Activated CD8-positive, alpha-beta memory T cell treated with anti-CD3 and anti-CD28 coated beads for 48 hours (primary cell): ENCODE measurements at regions not wholly inside any gene's neighbourhood (a gene's known extent, or its start where the extent isn't known, plus 50 kb on each side); places are given as distances from the start of the nearest gene placed in this dataset.

ENCODE experiments used
- DNase-seq, 3 experiments: peaks; one replicate each; pipeline ENCODE4 v3.0.0-alpha.2; 2020; ENCODE audit warnings: low read depth in 2 of 3, low spot score in 2 of 3

DNA sequence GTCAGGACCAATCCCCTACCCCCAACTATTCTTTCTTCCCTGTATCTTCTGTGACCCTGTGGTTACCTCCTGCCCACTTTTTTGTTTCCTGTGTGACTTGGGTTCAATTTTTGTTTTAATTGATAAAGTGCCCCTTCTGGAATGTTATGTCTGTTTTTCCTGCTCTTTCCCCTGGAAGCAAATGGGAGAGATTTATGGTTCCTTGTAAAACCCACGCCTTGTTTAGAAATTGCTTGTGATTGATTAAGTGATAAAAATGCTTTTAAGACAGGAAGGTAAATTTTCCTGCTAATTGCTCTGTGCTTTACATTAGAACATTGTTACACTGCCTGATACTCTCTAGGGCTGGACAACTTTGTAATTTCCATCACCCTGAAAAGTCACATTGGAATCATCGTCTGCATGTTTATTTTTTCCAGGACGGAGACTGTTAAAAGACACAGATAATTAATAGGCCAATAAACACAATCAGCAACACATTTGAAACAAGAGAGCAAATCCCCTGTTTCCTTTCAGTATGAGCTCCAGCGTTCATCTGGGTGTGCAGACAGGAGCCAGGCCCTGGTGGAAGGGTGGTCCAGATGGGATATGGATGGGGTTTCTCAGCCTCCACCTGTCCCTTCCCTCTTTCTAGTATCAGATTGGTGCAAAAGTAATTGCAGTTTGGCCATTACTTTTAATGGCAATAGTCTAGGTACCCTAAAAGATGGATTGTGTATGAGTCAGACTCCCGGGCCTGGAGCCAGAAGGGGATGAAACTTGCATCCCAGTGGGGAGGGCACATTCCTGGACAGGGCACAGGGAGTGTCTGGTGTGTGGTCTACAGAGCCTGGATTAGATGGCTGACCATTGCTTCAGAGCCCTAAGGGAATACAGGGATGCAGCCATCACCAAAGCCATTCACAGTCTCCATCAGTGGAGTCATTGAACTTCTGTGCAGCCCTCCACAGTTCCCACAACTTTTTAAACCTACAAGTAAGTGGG, 58.1 kb upstream of the AGBL1 start:
- DNase-seq: no peak

DNA sequence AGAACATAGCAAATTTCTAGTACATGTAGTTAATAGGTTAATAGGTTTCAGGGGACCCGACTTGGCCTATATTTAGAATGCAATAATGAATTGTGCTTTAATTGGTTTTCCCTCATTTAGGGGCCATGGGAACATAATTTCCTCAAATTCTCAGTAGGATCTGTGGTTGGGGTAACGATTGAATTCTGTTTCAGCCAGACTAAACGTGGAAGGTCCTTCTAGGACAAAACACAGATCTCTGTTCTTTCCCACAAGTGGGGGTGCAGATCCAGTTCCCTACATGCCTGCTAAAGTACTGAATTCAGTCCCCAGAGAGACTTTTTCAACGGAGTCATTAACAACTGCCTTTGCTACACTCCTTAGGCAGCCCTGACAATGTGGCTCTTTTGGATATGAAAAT, 50.7 kb upstream of the AGBL1 start:
- DNase-seq: no peak
